IMR-90 (cell line): ENCODE measurements at regions not wholly inside any gene's neighbourhood (a gene's known extent, or its start where the extent isn't known, plus 50 kb on each side); places are given as distances from the start of the nearest gene placed in this dataset.

Experiments
- ATAC-seq: fragments of 200-7000 bp; cut with Tn5 transposase; 2 replicates; pipeline ENCODE4 v1.9.1; 2020; ENCODE audit warnings: low read depth, mild to moderate bottlenecking, moderate library complexity
- BruUV-seq: library from RNA; stranded (reverse); fragments of 400-500 nt; replicated peaks from 2 replicates; lab custom pipeline; 2021; lab: Mats Ljungman, UMichigan
- CTCF ChIA-PET: fragments of 300-600 bp; formaldehyde crosslinking; extraction: SDS; loops from one replicate; lab custom pipeline; 2021; ENCODE audit warnings: antibody characterized with exemption; lab: Yijun Ruan, JAX
- POLR2A ChIA-PET: fragments of 300-600 bp; sonication (Branson Sonifier 250); formaldehyde crosslinking; loops from one replicate; lab custom pipeline; 2022; ENCODE audit warnings: antibody characterized with exemption; ENCODE audit not compliant: unreplicated experiment; lab: Charles Lee
- DNase-seq: peaks from one replicate; pipeline ENCODE4 v3.0.0; 2013
- H2AFZ ChIP-seq: replicated peaks from 2 replicates; pipeline ENCODE3; 2013; ENCODE audit warnings: low read length, mild to moderate bottlenecking; ENCODE audit not compliant: poor library complexity
- H2AK5ac ChIP-seq: 2 replicates; pipeline ENCODE4 v1.6.1; 2013; ENCODE audit warnings: low read depth, low read length, inconsistent platforms
- H2AK9ac ChIP-seq: replicated peaks from 2 replicates; pipeline ENCODE3; 2013; ENCODE audit warnings: mild to moderate bottlenecking, low read depth, low read length, moderate library complexity; ENCODE audit not compliant: poor library complexity
- H2BK120ac ChIP-seq: 2 replicates; pipeline ENCODE4 v1.6.1; 2013; ENCODE audit warnings: low read depth, low read length, inconsistent platforms
- H2BK15ac ChIP-seq: 3 replicates; pipeline ENCODE4 v1.6.1; 2013; ENCODE audit warnings: low read depth, low read length, inconsistent platforms
- H2BK20ac ChIP-seq: 2 replicates; pipeline ENCODE4 v1.6.1; 2013; ENCODE audit warnings: low read depth, mild to moderate bottlenecking, inconsistent platforms, low read length, moderate library complexity
- H2BK5ac ChIP-seq: 2 replicates; pipeline ENCODE4 v1.6.1; 2013; ENCODE audit warnings: mild to moderate bottlenecking, low read depth, low read length, inconsistent platforms; ENCODE audit not compliant: poor library complexity, severe bottlenecking
- H3K14ac ChIP-seq: replicated peaks from 2 replicates; pipeline ENCODE4 v1.6.1; 2013; ENCODE audit warnings: low read depth, low read length, inconsistent platforms
- H3K18ac ChIP-seq: 2 replicates; pipeline ENCODE4 v1.6.1; 2013; ENCODE audit warnings: low read depth, low read length, control low read depth
- H3K23ac ChIP-seq: 2 replicates; pipeline ENCODE4 v1.6.1; 2013; ENCODE audit warnings: low read depth, low read length, inconsistent platforms
- H3K27ac ChIP-seq: 2 replicates; pipeline ENCODE4 v1.5.1; 2013; ENCODE audit warnings: mild to moderate bottlenecking, control low read depth, low read length; ENCODE audit not compliant: insufficient read depth
- H3K27me3 ChIP-seq: 2 replicates; pipeline ENCODE4 v1.6.1; 2013; ENCODE audit warnings: low read length; ENCODE audit not compliant: control insufficient read depth, insufficient read depth
- H3K36me3 ChIP-seq: 2 replicates; pipeline ENCODE4 v1.6.1; 2013; ENCODE audit warnings: low read length, mixed read lengths; ENCODE audit not compliant: control insufficient read depth, insufficient read depth
- H3K4ac ChIP-seq: 2 replicates; pipeline ENCODE4 v1.6.1; 2013; ENCODE audit warnings: low read depth, low read length, inconsistent platforms
- H3K4me1 ChIP-seq: 2 replicates; pipeline ENCODE4 v1.6.1; 2013; ENCODE audit warnings: low read length, mixed read lengths; ENCODE audit not compliant: control insufficient read depth, insufficient read depth
- H3K4me2 ChIP-seq: 2 replicates; pipeline ENCODE4 v1.6.1; 2013; ENCODE audit warnings: low read depth, mild to moderate bottlenecking, control low read depth, low read length, moderate library complexity
- H3K4me3 ChIP-seq: 2 replicates; pipeline ENCODE4 v1.5.1; 2013; ENCODE audit warnings: low read depth, mild to moderate bottlenecking, control low read depth, low read length, moderate library complexity; ENCODE audit not compliant: insufficient read depth
- H3K56ac ChIP-seq: 2 replicates; pipeline ENCODE4 v1.6.1; 2013; ENCODE audit warnings: low read length, inconsistent platforms; ENCODE audit not compliant: insufficient read depth; ENCODE audit errors: extremely low read depth
- H3K79me1 ChIP-seq, 2 experiments: 2 replicates each; pipeline ENCODE4 v1.6.1; 2013; ENCODE audit warnings: low read length in 2 of 2, inconsistent platforms in 1 of 2, low read depth in 1 of 2
- H3K9ac ChIP-seq: 2 replicates; pipeline ENCODE4 v1.6.1; 2013; ENCODE audit warnings: low read depth, low read length, control low read depth
- H3K9me1 ChIP-seq: 2 replicates; pipeline ENCODE4 v1.6.1; 2013; ENCODE audit warnings: low read length, inconsistent platforms; ENCODE audit not compliant: insufficient read depth
- H3K9me3 ChIP-seq: 2 replicates; pipeline ENCODE4 v1.6.1; 2013; ENCODE audit warnings: low read length; ENCODE audit not compliant: control insufficient read depth, insufficient read depth
- H4K20me1 ChIP-seq: 2 replicates; pipeline ENCODE4 v1.6.1; 2013; ENCODE audit warnings: low read length, inconsistent platforms; ENCODE audit not compliant: insufficient read depth
- H4K5ac ChIP-seq: 2 replicates; pipeline ENCODE4 v1.6.1; 2013; ENCODE audit warnings: mild to moderate bottlenecking, low read depth, low read length, control low read depth
- H4K8ac ChIP-seq, 2 experiments: 2 replicates each; pipeline ENCODE4 v1.6.1; 2013; ENCODE audit warnings: low read depth in 2 of 2, low read length in 2 of 2, control low read depth in 1 of 2, inconsistent platforms in 1 of 2
- H4K91ac ChIP-seq: 2 replicates; pipeline ENCODE4 v1.6.1; 2013; ENCODE audit warnings: low read depth, low read length, inconsistent platforms; ENCODE audit not compliant: insufficient read depth
- BHLHE40 ChIP-seq: fragments of 150-350 bp; IDR thresholded peaks from 2 replicates; pipeline ENCODE4 v1.6.1; 2016; ENCODE audit warnings: mild to moderate bottlenecking, low read depth, low read length
- CHD1 ChIP-seq: IDR thresholded peaks from 2 replicates; pipeline ENCODE4 v1.6.1; 2012; ENCODE audit warnings: low read depth, low read length, improper control_type of control experiment
- CTCF ChIP-seq: conservative IDR thresholded peaks from 2 replicates; pipeline ENCODE4 v1.5.1; 2012; ENCODE audit warnings: mild to moderate bottlenecking, low read depth, low read length, improper control_type of control experiment
- MAFK ChIP-seq: IDR thresholded peaks from 2 replicates; pipeline ENCODE4 v1.6.1; 2012; ENCODE audit warnings: low read depth, low read length, improper control_type of control experiment
- MAZ ChIP-seq: IDR thresholded peaks from 2 replicates; pipeline ENCODE4 v1.6.1; 2012; ENCODE audit warnings: low read depth, mild to moderate bottlenecking, low read length, improper control_type of control experiment, moderate library complexity, borderline replicate concordance
- MXI1 ChIP-seq: IDR thresholded peaks from 2 replicates; pipeline ENCODE4 v1.6.1; 2012; ENCODE audit warnings: low read depth, mild to moderate bottlenecking, low read length, moderate library complexity, borderline replicate concordance
- NFE2L2 ChIP-seq: fragments of 150-350 bp; IDR thresholded peaks from 2 replicates; pipeline ENCODE4 v1.6.1; 2016; ENCODE audit warnings: low read depth, mild to moderate bottlenecking, low read length
- POLR2A ChIP-seq: IDR thresholded peaks from 2 replicates; pipeline ENCODE4 v1.6.1; 2012; ENCODE audit warnings: mild to moderate bottlenecking, low read depth, low read length
- RAD21 ChIP-seq: IDR thresholded peaks from 2 replicates; pipeline ENCODE4 v1.6.1; 2012; ENCODE audit warnings: low read length, improper control_type of control experiment
- RCOR1 ChIP-seq: IDR thresholded peaks from 2 replicates; pipeline ENCODE4 v1.6.1; 2012; ENCODE audit warnings: mild to moderate bottlenecking, low read length, improper control_type of control experiment; ENCODE audit not compliant: insufficient replicate concordance
- RFX5 ChIP-seq: IDR thresholded peaks from 2 replicates; pipeline ENCODE4 v1.8.0; 2012; ENCODE audit warnings: low read depth, mild to moderate bottlenecking, low read length, moderate library complexity
- SMC3 ChIP-seq: fragments of 150-350 bp; IDR thresholded peaks from 2 replicates; pipeline ENCODE4 v1.6.1; 2016; ENCODE audit warnings: low read depth, mild to moderate bottlenecking, antibody characterized with exemption, low read length, moderate library complexity
- WGBS, 2 experiments: methylation state at CpG; one replicate each; pipeline versions ENCODE4 v1.1.5 to v1.1.7; 2013; ENCODE audit warnings: missing lambda C conversion rate in 2 of 2; ENCODE audit not compliant: insufficient read length in 1 of 2; ENCODE audit errors: extremely low coverage in 2 of 2; 5-methylcytosine and 5-hydroxymethylcytosine counted together
- dilution Hi-C: fragments of 300-500 bp; cut with HindIII; formaldehyde crosslinking; loops from one replicate; pipeline ENCODE4 v1.14.3; 2018; ENCODE audit warnings: low sequenced_read_pairs; ENCODE audit not compliant: unreplicated experiment
- in situ Hi-C: fragments of 300-500 bp; cut with MboI; formaldehyde crosslinking; loops from 3 replicates; pipeline ENCODE4 v1.14.3; 2019; ENCODE audit warnings: low sequenced_read_pairs, inconsistent platforms, mixed read lengths
- intact Hi-C: fragments of 100-400 bp; cut with micrococcal nuclease; formaldehyde crosslinking; loops from 2 replicates; pipeline ENCODE4 v1.10.0; 2022
- TF ChIP-seq, protein P1 (sequence below): fragments of 150-350 bp; IDR thresholded peaks from 2 replicates; pipeline ENCODE4 v1.6.1; 2016; ENCODE audit warnings: low read depth, mild to moderate bottlenecking, low read length, moderate library complexity, borderline replicate concordance
- TF ChIP-seq, protein P2 (sequence below): fragments of 150-350 bp; IDR thresholded peaks from 2 replicates; pipeline ENCODE4 v1.6.1; 2017; ENCODE audit warnings: mild to moderate bottlenecking, antibody characterized with exemption, low read length, low read depth

- Histone ChIP-seq H4K91ac (no peak overlapping the region), H3K18ac (peak overlapping the region; percentile 9; the same call in 1 of the 2 replicates), H3K23ac (no peak overlapping the region), H3K4me1 (peaks cover 4% of the 10 kb centered on the region; the same call in 1 of the 2 replicates), H2BK5ac (no peak overlapping the region), H2AK5ac (no peak overlapping the region), H2BK15ac (no peak overlapping the region), H4K20me1 (no peaks in the 10 kb centered on the region), H3K4me2 (peak overlapping the region; percentile 14; the same call in 1 of the 2 replicates), H3K36me3 (no peaks in the 10 kb centered on the region), H4K5ac (no peak overlapping the region), H3K27ac (no peak overlapping the region), H2BK120ac (no peak overlapping the region), H2AFZ (no peak overlapping the region), H4K8ac (0 out of 4 replicates have a peak overlapping the region, but pooled peaks of 1 of the 2 experiments have one; percentile 12), H3K9ac (no peak overlapping the region), H3K14ac (no peak overlapping the region), H3K4ac (0 out of 2 replicates have a peak overlapping the region, but pooled peaks have one; percentile 8), H3K9me3 (no peaks in the 10 kb centered on the region), H3K9me1 (peaks cover 5% of the 10 kb centered on the region; the same call in 1 of the 2 replicates), H3K56ac (no peak overlapping the region), H2BK20ac (no peak overlapping the region), H3K4me3 (no peak overlapping the region), H3K27me3 (no peaks in the 10 kb centered on the region), H2AK9ac (no peak overlapping the region), H3K79me1 (no peaks in the 10 kb centered on the region)
- CTCF ChIA-PET, result no interaction called here
- ATAC-seq (peak; percentile 59), DNase-seq (peak; percentile 79)
- in situ Hi-C loops (no loop called here), dilution Hi-C loops (no loop called here), intact Hi-C loops (no loop called here)
- POLR2A ChIA-PET, result no interaction called here
- TF ChIP-seq, protein P1, sequence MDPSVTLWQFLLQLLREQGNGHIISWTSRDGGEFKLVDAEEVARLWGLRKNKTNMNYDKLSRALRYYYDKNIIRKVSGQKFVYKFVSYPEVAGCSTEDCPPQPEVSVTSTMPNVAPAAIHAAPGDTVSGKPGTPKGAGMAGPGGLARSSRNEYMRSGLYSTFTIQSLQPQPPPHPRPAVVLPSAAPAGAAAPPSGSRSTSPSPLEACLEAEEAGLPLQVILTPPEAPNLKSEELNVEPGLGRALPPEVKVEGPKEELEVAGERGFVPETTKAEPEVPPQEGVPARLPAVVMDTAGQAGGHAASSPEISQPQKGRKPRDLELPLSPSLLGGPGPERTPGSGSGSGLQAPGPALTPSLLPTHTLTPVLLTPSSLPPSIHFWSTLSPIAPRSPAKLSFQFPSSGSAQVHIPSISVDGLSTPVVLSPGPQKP, result no peak
- TF ChIP-seq CHD1, result no peak
- TF ChIP-seq POLR2A, result no peak
- no peak for TF ChIP-seq NFE2L2
- TF ChIP-seq SMC3, result no peak
- no peak for TF ChIP-seq MAFK
- TF ChIP-seq MAZ, result no peak
- TF ChIP-seq RCOR1, result no peak
- no peak for TF ChIP-seq CTCF
- TF ChIP-seq, protein P2, sequence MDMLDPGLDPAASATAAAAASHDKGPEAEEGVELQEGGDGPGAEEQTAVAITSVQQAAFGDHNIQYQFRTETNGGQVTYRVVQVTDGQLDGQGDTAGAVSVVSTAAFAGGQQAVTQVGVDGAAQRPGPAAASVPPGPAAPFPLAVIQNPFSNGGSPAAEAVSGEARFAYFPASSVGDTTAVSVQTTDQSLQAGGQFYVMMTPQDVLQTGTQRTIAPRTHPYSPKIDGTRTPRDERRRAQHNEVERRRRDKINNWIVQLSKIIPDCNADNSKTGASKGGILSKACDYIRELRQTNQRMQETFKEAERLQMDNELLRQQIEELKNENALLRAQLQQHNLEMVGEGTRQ, result no peak
- no peak for TF ChIP-seq MXI1
- no peak for TF ChIP-seq BHLHE40
- no peak for TF ChIP-seq RAD21
- TF ChIP-seq RFX5, result no peak
- BruUV-seq, result no TSS peak
- no CpG with 5 or more reads among the region's 3 CpGs for WGBS, 2 experiments
Measured at GRCh38 chr13:107066355-107066754, 498.4 kb upstream of the ARGLU1 start.
